Prostate gland (tissue), 2 donors: ENCODE measurements at regions not wholly inside any gene's neighbourhood (a gene's known extent, or its start where the extent isn't known, plus 50 kb on each side); places are given as distances from the start of the nearest gene placed in this dataset.

Experiments
- CTCF ChIP-seq, 4 experiments: fragments of 200-600 bp in 2 of 4; fragments of 450-650 bp in 2 of 4; sonication (generic) in 2 of 4; IDR thresholded peaks; 1 replicate in 3 of 4; 2 replicates in 1 of 4; pipeline ENCODE4 v1.5.1; 2016 to 2019; ENCODE audit warnings: antibody characterized with exemption in 4 of 4, mild to moderate bottlenecking in 2 of 4, moderate library complexity in 2 of 4
- POLR2A ChIP-seq: fragments of 450-650 bp; IDR thresholded peaks from one replicate; pipeline ENCODE4 v1.6.1; 2016; ENCODE audit warnings: antibody characterized with exemption, mild to moderate bottlenecking

GRCh38 chr14:87271331-87271730 is 721.7 kb downstream of the GALC start:
- TF ChIP-seq CTCF (IDR thresholded peaks at IDR 0.05) (no peak), POLR2A (no peak)
